B cell (primary cell): ENCODE measurements at regions not wholly inside any gene's neighbourhood (a gene's known extent, or its start where the extent isn't known, plus 50 kb on each side); places are given as distances from the start of the nearest gene placed in this dataset.

Experiments
- ATAC-seq: fragments of 200-7000 bp; cut with Tn5 transposase; one replicate; pipeline ENCODE4 v1.10.0; 2021; ENCODE audit warnings: low read depth, mild to moderate bottlenecking, moderate number of reproducible peaks, moderate library complexity
- CTCF ChIA-PET: fragments of 350-600 bp; sonication (Branson Sonifier 250); formaldehyde crosslinking; loops from one replicate; lab custom pipeline; 2021; ENCODE audit warnings: antibody characterized with exemption, inconsistent platforms; lab: Charles Lee
- POLR2A ChIA-PET: fragments of 350-600 bp; sonication (Branson Sonifier 250); formaldehyde crosslinking; loops from one replicate; lab custom pipeline; 2021; ENCODE audit warnings: antibody characterized with exemption; lab: Charles Lee
- DNase-seq: peaks from one replicate; pipeline ENCODE4 v3.0.0; 2013
- H2AFZ ChIP-seq: 2 replicates; pipeline ENCODE4 v1.6.1; 2012; ENCODE audit warnings: mild to moderate bottlenecking, low read depth, low read length; ENCODE audit not compliant: insufficient read depth, poor library complexity, severe bottlenecking
- H3K27ac ChIP-seq, 2 donors: 1 replicate in 1 of 2; 2 replicates in 1 of 2; pipeline ENCODE4 v1.5.1; 2012 to 2013; ENCODE audit warnings: low read length in 2 of 2, mild to moderate bottlenecking in 2 of 2, moderate library complexity in 1 of 2
- H3K27me3 ChIP-seq, 4 experiments: fragments of 200-600 bp in 1 of 4; sonication (generic) in 1 of 4; replicated peaks in 1 of 4; 1 replicate in 2 of 4; 2 replicates in 2 of 4; pipeline versions ENCODE4 v1.6.1 to v1.7.0; 2013 to 2016; ENCODE audit warnings: low read length in 3 of 4, mild to moderate bottlenecking in 2 of 4, mixed read lengths in 1 of 4, moderate library complexity in 1 of 4; ENCODE audit not compliant: insufficient read depth in 4 of 4, control insufficient read depth in 3 of 4; ENCODE audit errors: control extremely low read depth in 1 of 4
- H3K36me3 ChIP-seq, 2 experiments: replicated peaks in 1 of 2; 1 replicate in 1 of 2; 2 replicates in 1 of 2; pipeline versions ENCODE4 v1.6.1 to v1.7.1; 2013; ENCODE audit warnings: low read length in 1 of 2; ENCODE audit not compliant: insufficient read depth in 2 of 2, control insufficient read depth in 1 of 2; ENCODE audit errors: control extremely low read depth in 1 of 2, extremely low read depth in 1 of 2
- H3K4me1 ChIP-seq, 2 donors: fragments of 200-600 bp in 1 of 2; sonication (generic) in 1 of 2; 1 replicate in 1 of 2; 2 replicates in 1 of 2; pipeline versions ENCODE4 v1.5.1 to v1.6.1; 2013 to 2017; ENCODE audit warnings: low read length in 2 of 2; ENCODE audit not compliant: control insufficient read depth in 2 of 2, insufficient read depth in 2 of 2
- H3K4me2 ChIP-seq: replicated peaks from 2 replicates; pipeline ENCODE3; 2012; ENCODE audit warnings: mild to moderate bottlenecking, low read depth, low read length; ENCODE audit not compliant: poor library complexity, severe bottlenecking
- H3K4me3 ChIP-seq, 5 experiments: fragments of 200-600 bp in 1 of 5; sonication (generic) in 1 of 5; 1 replicate in 3 of 5; 2 replicates in 2 of 5; pipeline versions ENCODE4 v1.5.1 to v1.7.0; 2011 to 2016; ENCODE audit warnings: low read length in 4 of 5, mild to moderate bottlenecking in 4 of 5, low read depth in 2 of 5, control low read depth in 1 of 5, moderate library complexity in 1 of 5; ENCODE audit not compliant: insufficient read depth in 1 of 5; ENCODE audit errors: control extremely low read depth in 1 of 5, extremely low read depth in 1 of 5
- H3K79me2 ChIP-seq: fragments of 200-600 bp; sonication (generic); one replicate; pipeline ENCODE4 v1.6.0; 2016; ENCODE audit warnings: low read length; ENCODE audit not compliant: control insufficient read depth, insufficient read depth
- H3K9ac ChIP-seq: fragments of 200-600 bp; sonication (generic); 2 replicates; pipeline ENCODE4 v1.6.1; 2017; ENCODE audit warnings: mild to moderate bottlenecking, low read length, moderate library complexity
- H3K9me3 ChIP-seq, 3 donors: one replicate each; pipeline versions ENCODE4 v1.6.1 to v1.7.1; 2013; ENCODE audit warnings: low read length in 2 of 3; ENCODE audit not compliant: control insufficient read depth in 2 of 3, insufficient read depth in 1 of 3; ENCODE audit errors: control extremely low read depth in 1 of 3
- H4K20me1 ChIP-seq: 2 replicates; pipeline ENCODE4 v1.6.0; 2012; ENCODE audit warnings: mild to moderate bottlenecking, low read length; ENCODE audit not compliant: insufficient read depth, control insufficient read depth, poor library complexity, severe bottlenecking
- H3K27ac Mint-ChIP-seq: one replicate; pipeline ENCODE4 v1.8.0; 2021; ENCODE audit warnings: mixed read lengths
- H3K27me3 Mint-ChIP-seq: one replicate; pipeline ENCODE4 v1.8.0; 2021; ENCODE audit warnings: mixed read lengths
- H3K4me1 Mint-ChIP-seq: one replicate; pipeline ENCODE4 v1.8.0; 2021; ENCODE audit warnings: mixed read lengths
- H3K4me3 Mint-ChIP-seq: one replicate; pipeline ENCODE4 v1.8.0; 2021; ENCODE audit warnings: mixed read lengths
- H3K9me3 Mint-ChIP-seq: one replicate; pipeline ENCODE4 v1.8.0; 2022; ENCODE audit warnings: mixed read lengths; ENCODE audit not compliant: insufficient read depth
- CTCF ChIP-seq: fragments of 200-600 bp; IDR thresholded peaks from one replicate; pipeline ENCODE4 v1.8.0; 2022; ENCODE audit warnings: antibody characterized with exemption, mild to moderate bottlenecking
- EZH2 ChIP-seq: IDR thresholded peaks from 2 replicates; pipeline ENCODE4 v1.6.1; 2012; ENCODE audit warnings: borderline replicate concordance, low read depth, mild to moderate bottlenecking, moderate library complexity, low read length; ENCODE audit not compliant: insufficient read depth, poor library complexity, severe bottlenecking
- WGBS: methylation state at CpG from one replicate; pipeline ENCODE4 v1.1.5; 2013; ENCODE audit warnings: missing lambda C conversion rate; ENCODE audit not compliant: insufficient coverage; 5-methylcytosine and 5-hydroxymethylcytosine counted together
- intact Hi-C: fragments of 100-400 bp; cut with micrococcal nuclease; formaldehyde crosslinking; loops from one replicate; pipeline ENCODE4 v1.10.0; 2022

GRCh38 chr5:35354751-35355150 lies 124.5 kb upstream of the PRLR start:
- Histone ChIP-seq H3K4me2 (no peak overlapping the region), H3K9me3 (peaks cover 0 to 4% (median 0%) of the 10 kb centered on the region in 3 donors), H3K27me3 (no peaks in the 10 kb centered on the region), H2AFZ (no peak overlapping the region), H3K27ac (no peak overlapping the region), H3K4me3 (no peak overlapping the region), H3K36me3 (no peaks in the 10 kb centered on the region), H4K20me1 (no peaks in the 10 kb centered on the region), H3K4me1 (no peaks in the 10 kb centered on the region), H3K79me2 (no peaks in the 10 kb centered on the region), H3K9ac (no peak overlapping the region)
- ATAC-seq (no peak), DNase-seq (no peak)
- CTCF ChIA-PET: no interaction called here
- no peak overlapping the region for H3K4me3 Mint-ChIP-seq
- intact Hi-C loops: no loop called here
- no peaks in the 10 kb centered on the region for H3K4me1 Mint-ChIP-seq
- WGBS: 41% methylated on average over 2 of the region's 3 CpGs
- TF ChIP-seq CTCF (no peak), EZH2 (no peak)
- peaks cover 8% of the 10 kb centered on the region for H3K27me3 Mint-ChIP-seq
- no peak overlapping the region for H3K27ac Mint-ChIP-seq
- POLR2A ChIA-PET: no interaction called here
- H3K9me3 Mint-ChIP-seq: peaks cover 8% of the 10 kb centered on the region

GRCh38 chr5:35345222-35345621 lies 114.9 kb upstream of the PRLR start:
- Mint-ChIP-seq H3K4me3 (no peak overlapping the region), H3K4me1 (no peaks in the 10 kb centered on the region), H3K27me3 (no peaks in the 10 kb centered on the region), H3K27ac (no peak overlapping the region), H3K9me3 (peaks cover 2% of the 10 kb centered on the region)
- DNase-seq (no peak), ATAC-seq (no peak)
- Histone ChIP-seq H4K20me1 (no peaks in the 10 kb centered on the region), H3K9me3 (no peaks in the 10 kb centered on the region), H3K4me2 (no peak overlapping the region), H3K27ac (no peak overlapping the region), H2AFZ (no peak overlapping the region), H3K4me1 (no peaks in the 10 kb centered on the region), H3K4me3 (no peak overlapping the region), H3K27me3 (no peaks in the 10 kb centered on the region), H3K36me3 (no peaks in the 10 kb centered on the region), H3K9ac (no peak overlapping the region), H3K79me2 (no peaks in the 10 kb centered on the region)
- TF ChIP-seq EZH2 (no peak), CTCF (no peak)
- ChIA-PET CTCF (no interaction called here), POLR2A (no interaction called here)
- WGBS: no CpG with 5 or more reads among the region's 1 CpG
- intact Hi-C loops: no loop called here
